HG03064 (cell line): ENCODE measurements at regions not wholly inside any gene's neighbourhood (a gene's known extent, or its start where the extent isn't known, plus 50 kb on each side); places are given as distances from the start of the nearest gene placed in this dataset.

Experiments
- ATAC-seq: cut with Tn5 transposase; IDR thresholded peaks from one replicate; pipeline ENCODE4 v1.9.1; 2021; ENCODE audit warnings: low read depth; ENCODE audit not compliant: unreplicated experiment

GRCh38 chr1:79386730-79387129 lies 380.2 kb upstream of the ADGRL4 start:
- ATAC-seq = no peak

- ATAC-seq = no peak
These were observed 373.5 kb upstream of the ADGRL4 start for GRCh38 chr1:79380078-79380477.

- ATAC-seq = no peak
These were observed 369.6 kb upstream of the ADGRL4 start for GRCh38 chr1:79376106-79376505.

GRCh38 chr1:79375352-79375751 lies 368.8 kb upstream of the ADGRL4 start:
- no peak for ATAC-seq

GRCh38 chr1:79374397-79374796 lies 367.9 kb upstream of the ADGRL4 start:
- no peak for ATAC-seq

- ATAC-seq = no peak
These were observed 367.1 kb upstream of the ADGRL4 start for GRCh38 chr1:79373481-79374125.

- ATAC-seq = no peak
These were observed 365.3 kb upstream of the ADGRL4 start for GRCh38 chr1:79371802-79372201.

GRCh38 chr1:79369091-79369490 lies 362.6 kb upstream of the ADGRL4 start:
- ATAC-seq = no peak

- no peak for ATAC-seq
These were observed 358.4 kb upstream of the ADGRL4 start for GRCh38 chr1:79364896-79365295.

- ATAC-seq = no peak
These were observed 356.9 kb upstream of the ADGRL4 start for GRCh38 chr1:79363430-79363829.

- ATAC-seq = no peak
These were observed 355.9 kb upstream of the ADGRL4 start for GRCh38 chr1:79362470-79362869.

- no peak for ATAC-seq
These were observed 348.6 kb upstream of the ADGRL4 start for GRCh38 chr1:79355090-79355489.

- no peak for ATAC-seq
These were observed 346.7 kb upstream of the ADGRL4 start for GRCh38 chr1:79353224-79353623.

- ATAC-seq = no peak
These were observed 320.3 kb upstream of the ADGRL4 start for GRCh38 chr1:79326875-79327274.

- no peak for ATAC-seq
These were observed 319.2 kb upstream of the ADGRL4 start for GRCh38 chr1:79325705-79326104.

GRCh38 chr1:79325126-79325525 lies 318.6 kb upstream of the ADGRL4 start:
- no peak for ATAC-seq

- ATAC-seq = no peak
These were observed 316.9 kb upstream of the ADGRL4 start for GRCh38 chr1:79323239-79324025.

- ATAC-seq = no peak
These were observed 316.0 kb upstream of the ADGRL4 start for GRCh38 chr1:79322511-79323027.

- no peak for ATAC-seq
These were observed 305.9 kb upstream of the ADGRL4 start for GRCh38 chr1:79312438-79312837.

GRCh38 chr1:79310609-79311008 lies 304.1 kb upstream of the ADGRL4 start:
- ATAC-seq = no peak

GRCh38 chr1:79304131-79304530 lies 297.6 kb upstream of the ADGRL4 start:
- ATAC-seq = no peak

- no peak for ATAC-seq
These were observed 296.5 kb upstream of the ADGRL4 start for GRCh38 chr1:79303040-79303439.
